GM04504 (cell line): ENCODE measurements at regions not wholly inside any gene's neighbourhood (a gene's known extent, or its start where the extent isn't known, plus 50 kb on each side); places are given as distances from the start of the nearest gene placed in this dataset.
A peak's percentile ranks its signal among the peaks of the same experiment; 100 is the strongest.
"Not testable (repeated sequence)": the region's sequence is repeated elsewhere in the genome, so short reads cannot be mapped to it uniquely, and the experiment has no call there.

Source experiments
- DNase-seq: peaks from one replicate; pipeline ENCODE4 v3.0.0-alpha.2; 2012; ENCODE audit warnings: low read depth

- DNase-seq = no peak
Measured at GRCh38 chr9:110025551-110026170, 182.3 kb downstream of the C9orf152 start.

- no peak for DNase-seq
Measured at GRCh38 chr9:110027671-110028081, 180.3 kb downstream of the C9orf152 start.

GRCh38 chr9:110028271-110028670 is 179.7 kb downstream of the C9orf152 start:
- DNase-seq = no peak

- no peak for DNase-seq
Measured at GRCh38 chr9:110028676-110029075, 179.3 kb downstream of the C9orf152 start.

GRCh38 chr9:110029429-110029955 is 178.5 kb downstream of the C9orf152 start:
- peak; percentile 73 for DNase-seq

GRCh38 chr9:110029956-110030480 is 177.9 kb downstream of the C9orf152 start:
- DNase-seq = no peak

GRCh38 chr9:110030632-110031031 is 177.3 kb downstream of the C9orf152 start:
- no peak for DNase-seq

GRCh38 chr9:110031511-110032173 is 176.3 kb downstream of the C9orf152 start:
- no peak for DNase-seq

GRCh38 chr9:110032532-110032931 is 175.4 kb downstream of the C9orf152 start:
- not testable (repeated sequence) for DNase-seq

GRCh38 chr9:110033869-110034268 is 174.1 kb downstream of the C9orf152 start:
- DNase-seq = no peak

GRCh38 chr9:110036286-110036685 is 171.7 kb downstream of the C9orf152 start:
- no peak for DNase-seq

GRCh38 chr9:110040788-110041187 is 167.2 kb downstream of the C9orf152 start:
- no peak for DNase-seq

GRCh38 chr9:110041452-110041851 is 166.5 kb downstream of the C9orf152 start:
- no peak for DNase-seq

- DNase-seq = no peak
Measured at GRCh38 chr9:110047232-110047954, 160.6 kb downstream of the C9orf152 start.

- no peak for DNase-seq
Measured at GRCh38 chr9:110047955-110048402, 160.0 kb downstream of the C9orf152 start.

- no peak for DNase-seq
Measured at GRCh38 chr9:110048403-110048975, 159.5 kb downstream of the C9orf152 start.

- no peak for DNase-seq
Measured at GRCh38 chr9:110048976-110049698, 158.8 kb downstream of the C9orf152 start.

GRCh38 chr9:110049699-110050450 is 158.1 kb downstream of the C9orf152 start:
- DNase-seq = no peak

- peak; percentile 92 for DNase-seq
Measured at GRCh38 chr9:110050925-110051355, 157.0 kb downstream of the C9orf152 start.

GRCh38 chr9:110056062-110056461 is 151.9 kb downstream of the C9orf152 start:
- DNase-seq = no peak
